K562 (cell line): ENCODE measurements at regions not wholly inside any gene's neighbourhood (a gene's known extent, or its start where the extent isn't known, plus 50 kb on each side); places are given as distances from the start of the nearest gene placed in this dataset.
A peak's percentile ranks its signal among the peaks of the same experiment; 100 is the strongest.

Experiments
- ATAC-seq: fragments of 200-7000 bp; cut with Tn5 transposase; 3 replicates; pipeline ENCODE4 v1.9.1; 2020; ENCODE audit warnings: moderate library complexity
- BruUV-seq: library from RNA; stranded (reverse); fragments of 400-500 nt; replicated peaks from 2 replicates; lab custom pipeline; 2021; lab: Mats Ljungman, UMichigan
- CTCF ChIA-PET: fragments of 300-600 bp; formaldehyde crosslinking; extraction: SDS; loops from one replicate; lab custom pipeline; 2021; ENCODE audit warnings: low intra/inter-chr PET ratio; lab: Yijun Ruan, JAX
- POLR2A ChIA-PET: fragments of 300-600, 350-650 bp; sonication (Branson Sonifier 250); formaldehyde crosslinking; extraction: SDS; loops from one replicate; lab custom pipeline; 2021; ENCODE audit warnings: antibody characterized with exemption, inconsistent platforms; lab: Yijun Ruan, JAX
- DNase-seq, 4 experiments: peaks; one replicate each; pipeline versions ENCODE4 v3.0.0 to v3.0.0-alpha.2; 2011 to 2018; ENCODE audit warnings: low spot score in 3 of 4, mixed read lengths in 3 of 4; ENCODE audit errors: extremely low read depth in 1 of 4
- FAIRE-seq: peaks from 2 replicates; lab custom pipeline; 2011; peaks lifted over from hg19 to GRCh38; lab: Jason Lieb, UNC
- H2AFZ ChIP-seq: 2 replicates; pipeline ENCODE4 v1.6.0; 2011; ENCODE audit warnings: low read depth, low read length, control low read depth, inconsistent platforms
- H3K27ac ChIP-seq: fragments of 200-600 bp; 3 replicates; pipeline ENCODE4 v1.8.0; 2011; ENCODE audit warnings: low read depth, mild to moderate bottlenecking, control low read depth, inconsistent platforms, low read length, moderate library complexity, mixed read lengths; ENCODE audit errors: extremely low read depth
- H3K27me3 ChIP-seq, 2 experiments: fragments of 300-600 bp in 1 of 2; 2 replicates in 1 of 2; 3 replicates in 1 of 2; pipeline versions ENCODE4 v1.6.0 to v1.8.0; 2011; ENCODE audit warnings: inconsistent platforms in 2 of 2, low read length in 2 of 2, mild to moderate bottlenecking in 1 of 2, mixed read lengths in 1 of 2, moderate library complexity in 1 of 2; ENCODE audit not compliant: control insufficient read depth in 2 of 2, insufficient read depth in 2 of 2
- H3K36me3 ChIP-seq: fragments of 300-600 bp; 3 replicates; pipeline ENCODE4 v1.8.0; 2011; ENCODE audit warnings: mild to moderate bottlenecking, low read length, inconsistent platforms; ENCODE audit not compliant: control insufficient read depth, insufficient read depth
- H3K4me1 ChIP-seq, 2 experiments: fragments of 200-600 bp in 1 of 2; replicated peaks in 1 of 2; 2 replicates in 1 of 2; 3 replicates in 1 of 2; pipeline versions ENCODE4 v1.5.1 to v1.8.0; 2011; ENCODE audit warnings: inconsistent platforms in 2 of 2, low read length in 2 of 2, mild to moderate bottlenecking in 1 of 2, mixed read lengths in 1 of 2, moderate library complexity in 1 of 2; ENCODE audit not compliant: control insufficient read depth in 2 of 2, insufficient read depth in 2 of 2
- H3K4me2 ChIP-seq: 2 replicates; pipeline ENCODE4 v1.6.1; 2011; ENCODE audit warnings: low read length, control low read depth, inconsistent platforms, mixed read lengths; ENCODE audit not compliant: insufficient read depth
- H3K4me3 ChIP-seq: fragments of 200-600 bp; sonication (generic), shearing (Covaris generic); 2 replicates; pipeline ENCODE4 v1.5.1; 2016; ENCODE audit warnings: control low read depth, inconsistent platforms
- H3K79me2 ChIP-seq: fragments of 200-600 bp; 3 replicates; pipeline ENCODE4 v1.8.0; 2011; ENCODE audit warnings: low read length, inconsistent platforms; ENCODE audit not compliant: control insufficient read depth, insufficient read depth
- H3K9ac ChIP-seq, 2 experiments: 2 replicates each; pipeline versions ENCODE4 v1.6.0 to v1.6.1; 2011; ENCODE audit warnings: low read depth in 2 of 2, low read length in 2 of 2, control low read depth in 1 of 2, inconsistent platforms in 1 of 2, mild to moderate bottlenecking in 1 of 2, mixed read lengths in 1 of 2; ENCODE audit not compliant: insufficient read depth in 1 of 2
- H3K9me1 ChIP-seq: one replicate; pipeline ENCODE4 v1.6.0; 2011; ENCODE audit warnings: inconsistent platforms, mild to moderate bottlenecking, low read length, moderate library complexity; ENCODE audit not compliant: control insufficient read depth, insufficient read depth
- H3K9me3 ChIP-seq: replicated peaks from 2 replicates; pipeline ENCODE4 v1.5.1; 2011; ENCODE audit warnings: low read depth, low read length, inconsistent platforms; ENCODE audit not compliant: control insufficient read depth, insufficient read depth
- H4K20me1 ChIP-seq: replicated peaks from 2 replicates; pipeline ENCODE4 v1.6.1; 2011; ENCODE audit warnings: low read length, inconsistent platforms, mixed read lengths; ENCODE audit not compliant: control insufficient read depth, insufficient read depth
- AFF1 ChIP-seq, 2 experiments: fragments of 450-650 bp; IDR thresholded peaks; 2 replicates each; pipeline ENCODE4 v1.6.1; 2018; ENCODE audit warnings: mild to moderate bottlenecking in 2 of 2, low read depth in 1 of 2; ENCODE audit not compliant: partially characterized antibody in 2 of 2
- ARID1B ChIP-seq: fragments of 450-650 bp; IDR thresholded peaks from 2 replicates; pipeline ENCODE4 v1.6.1; 2016; ENCODE audit warnings: antibody characterized with exemption, mild to moderate bottlenecking, inconsistent platforms
- DACH1 ChIP-seq: fragments of 450-650 bp; IDR thresholded peaks from 2 replicates; pipeline ENCODE4 v1.6.1; 2018; ENCODE audit not compliant: partially characterized antibody
- DIDO1 ChIP-seq: fragments of 450-650 bp; IDR thresholded peaks from 2 replicates; pipeline ENCODE4 v1.6.1; 2016; ENCODE audit warnings: low read depth, missing biosample characterization, missing genetic modification characterization
- DPF2 ChIP-seq: fragments of 450-650 bp; IDR thresholded peaks from 2 replicates; pipeline ENCODE4 v1.6.1; 2016
- EGR1 ChIP-seq: fragments of 450-650 bp; conservative IDR thresholded peaks from 2 replicates; pipeline ENCODE4 v1.6.1; 2017; ENCODE audit warnings: mild to moderate bottlenecking
- FOSL1 ChIP-seq: fragments of 200-800 bp; sonication (Bioruptor generic); conservative IDR thresholded peaks from 2 replicates; pipeline ENCODE4 v1.6.1; 2016; ENCODE audit warnings: missing genetic modification characterization, missing compliant biosample characterization
- GABPA ChIP-seq: fragments of 200-800 bp; sonication (Bioruptor generic); conservative IDR thresholded peaks from 2 replicates; pipeline ENCODE4 v1.6.1; 2016; ENCODE audit warnings: low read depth, missing genetic modification characterization, missing compliant biosample characterization
- MAFG ChIP-seq: fragments of 450-650 bp; conservative IDR thresholded peaks from 2 replicates; pipeline ENCODE4 v1.6.1; 2016; ENCODE audit warnings: missing genetic modification characterization, missing compliant biosample characterization
- MTA3 ChIP-seq: fragments of 450-650 bp; formaldehyde crosslinking; IDR thresholded peaks from 2 replicates; pipeline ENCODE4 v1.6.1; 2017; ENCODE audit warnings: mild to moderate bottlenecking, borderline replicate concordance
- PHB2 ChIP-seq: fragments of 450-650 bp; IDR thresholded peaks from 2 replicates; pipeline ENCODE4 v1.6.1; 2017; ENCODE audit warnings: low read depth
- POLR2AphosphoS2 ChIP-seq: IDR thresholded peaks from 2 replicates; pipeline ENCODE4 v1.6.1; 2012; ENCODE audit warnings: low read length, improper control_type of control experiment
- PTTG1 ChIP-seq: fragments of 450-650 bp; IDR thresholded peaks from 2 replicates; pipeline ENCODE4 v1.6.1; 2016; ENCODE audit warnings: low read depth, mild to moderate bottlenecking, missing genetic modification characterization, missing compliant biosample characterization
- SREBF2 ChIP-seq: sonication (generic); formaldehyde crosslinking; IDR thresholded peaks from 2 replicates; pipeline ENCODE4 v1.4.0; 2020; ENCODE audit warnings: mild to moderate bottlenecking, missing genetic modification reagents
- TAF7 ChIP-seq: fragments of 450-650 bp; IDR thresholded peaks from 2 replicates; pipeline ENCODE4 v1.6.1; 2016; ENCODE audit warnings: missing genetic modification characterization, missing compliant biosample characterization
- TRIM24 ChIP-seq, 2 experiments: fragments of 450-650 bp; IDR thresholded peaks; 2 replicates each; pipeline ENCODE4 v1.6.1; 2016
- ZBTB12 ChIP-seq: fragments of 250-450 bp; sonication (Bioruptor Pico); IDR thresholded peaks from 2 replicates; pipeline ENCODE4 v1.4.0; 2020
- ZNF512 ChIP-seq: IDR thresholded peaks from 2 replicates; pipeline ENCODE4 v1.6.1; 2016; ENCODE audit warnings: missing genetic modification characterization, missing compliant biosample characterization
- ZNF77 ChIP-seq: fragments of 250-450 bp; sonication (Bioruptor Pico); IDR thresholded peaks from 2 replicates; pipeline ENCODE4 v1.5.0; 2020
- WGBS: fragments of 100-300 bp; shearing (Covaris generic); methylation state at CpG from one replicate; pipeline ENCODE4 v1.1.6; 2016; ENCODE audit warnings: low coverage, mixed read lengths; ENCODE audit not compliant: insufficient coverage; ENCODE audit errors: missing lambda C conversion rate; 5-methylcytosine and 5-hydroxymethylcytosine counted together
- in situ Hi-C: fragments of 300-500 bp; cut with MboI; formaldehyde crosslinking; loops from 4 replicates; pipeline ENCODE4 v1.15.0; 2018; ENCODE audit warnings: inconsistent platforms, mixed read lengths
- intact Hi-C: fragments of 100-400 bp; cut with micrococcal nuclease; formaldehyde crosslinking; loops from 2 replicates; pipeline ENCODE4 v1.14.2; 2022

GRCh38 chr5:16392718-16393117 is 72.9 kb downstream of the ZNF622 start:
- Histone ChIP-seq H3K4me2 (peak overlapping the region; percentile 27; the same call in 1 of the 2 replicates), H4K20me1 (no peaks in the 10 kb centered on the region), H3K9me3 (no peaks in the 10 kb centered on the region), H2AFZ (no peak overlapping the region), H3K4me3 (no peak overlapping the region), H3K27me3 (no peaks in the 10 kb centered on the region), H3K27ac (no peak overlapping the region), H3K9ac (no peak overlapping the region), H3K36me3 (no peaks in the 10 kb centered on the region), H3K4me1 (no peaks in the 10 kb centered on the region), H3K9me1 (no peaks in the 10 kb centered on the region), H3K79me2 (no peaks in the 10 kb centered on the region)
- in situ Hi-C loops (no loop called here), intact Hi-C loops (no loop called here)
- FAIRE-seq (peak; percentile 49), ATAC-seq (0 out of 3 replicates have a peak, but pooled peaks have one; percentile 32), DNase-seq (peak in 2 of 4 experiments; percentile 17 to 29)
- POLR2A ChIA-PET, result interaction anchor here (1.2 kb wide), 1 partner anchor 9 kb away, joined by 4 read pairs; no protein-coding TSS in a partner anchor
- 0% methylated on average over 3 of the region's 3 CpGs for WGBS
- CTCF ChIA-PET, result no interaction called here
- no TSS peak for BruUV-seq
- TF ChIP-seq GABPA (tag), result peak; percentile 35; the same call in 1 of the 2 replicates
- no peak for TF ChIP-seq ZNF512 (tag)
- TF ChIP-seq ZBTB12 (CRISPR knock-in tag), result no peak
- TF ChIP-seq MAFG (tag), result no peak
- TF ChIP-seq FOSL1 (tag), result peak; percentile 82
- no peak for TF ChIP-seq TRIM24 (IDR thresholded peaks at IDR 0.05)
- TF ChIP-seq DPF2, result 0 out of 2 replicates have a peak, but pooled peaks have one; percentile 18
- TF ChIP-seq DIDO1 (tag), result no peak
- TF ChIP-seq EGR1, result 0 out of 2 replicates have a peak, but pooled peaks have one; percentile 6
- TF ChIP-seq AFF1 (IDR thresholded peaks at IDR 0.05; ENCODE audit: low read depth in 1 of 2, partially characterized antibody in 2 of 2), result no peak
- TF ChIP-seq DACH1, result peak; percentile 60
- no peak for TF ChIP-seq SREBF2
- no peak for TF ChIP-seq PTTG1
- no peak for TF ChIP-seq TAF7
- no peak for TF ChIP-seq POLR2AphosphoS2
- no peak for TF ChIP-seq MTA3
- no peak for TF ChIP-seq PHB2
- peak; percentile 35; the same call in 1 of the 2 replicates for TF ChIP-seq ARID1B
- no peak for TF ChIP-seq ZNF77 (CRISPR knock-in tag)
